ENCODE measurements at regions not wholly inside any gene's neighbourhood (a gene's known extent, or its start where the extent isn't known, plus 50 kb on each side); places are given as distances from the start of the nearest gene placed in this dataset.

GRCh38 chr20:22411627-22412450 is 172.5 kb downstream of the FOXA2 start:
- ATAC-seq (no peak), DNase-seq (ENCODE audit: low spot score) (no peak)
- no peak overlapping the region for H3K27ac Mint-ChIP-seq
- CTCF ChIA-PET, result no interaction called here
- H3K9me3 Mint-ChIP-seq, result peaks cover 6% of the 10 kb centered on the region
- no peak overlapping the region for H3K4me3 Mint-ChIP-seq
- POLR2A ChIA-PET, result no interaction called here
- no peak for TF ChIP-seq ATF3 (CRISPR knock-in tag; conservative IDR thresholded peaks at IDR 0.05)
- TF ChIP-seq GABPB1 (CRISPR knock-in tag; IDR thresholded peaks at IDR 0.05), result peak; percentile 99
- no peak for TF ChIP-seq NFYB (CRISPR knock-in tag; conservative IDR thresholded peaks at IDR 0.05; ENCODE audit: low read depth)
- H3K27me3 Mint-ChIP-seq (ENCODE audit: low read depth), result peaks cover 34% of the 10 kb centered on the region
- peaks cover 8% of the 10 kb centered on the region for H3K4me1 Mint-ChIP-seq
- no peaks in the 10 kb centered on the region for H3K36me3 Mint-ChIP-seq

GRCh38 chr20:22411286-22411626 is 173.1 kb downstream of the FOXA2 start:
- peaks cover 8% of the 10 kb centered on the region for H3K4me1 Mint-ChIP-seq
- no peak overlapping the region for H3K27ac Mint-ChIP-seq

GRCh38 chr20:22410556-22411130 is 173.7 kb downstream of the FOXA2 start:
- CTCF ChIA-PET, result no interaction called here
- POLR2A ChIA-PET, result no interaction called here
- no peak for TF ChIP-seq RELA (CRISPR knock-in tag; IDR thresholded peaks at IDR 0.05; ENCODE audit: borderline replicate concordance)
- no peak for TF ChIP-seq KAT7 (CRISPR knock-in tag; IDR thresholded peaks at IDR 0.05; ENCODE audit: borderline replicate concordance)
- no peak for TF ChIP-seq SMAD3 (CRISPR knock-in tag; IDR thresholded peaks at IDR 0.05; ENCODE audit: borderline replicate concordance)
- no peak for TF ChIP-seq NR2C2 (CRISPR knock-in tag; IDR thresholded peaks at IDR 0.05)
- TF ChIP-seq AFF4 (CRISPR knock-in tag; IDR thresholded peaks at IDR 0.05; ENCODE audit: borderline replicate concordance), result no peak
- no peak for TF ChIP-seq ZNF317 (CRISPR knock-in tag; IDR thresholded peaks at IDR 0.05; ENCODE audit: borderline replicate concordance, low read depth)
- no peak for TF ChIP-seq ATF6 (CRISPR knock-in tag; IDR thresholded peaks at IDR 0.05)
- no peak for TF ChIP-seq TEAD4 (CRISPR knock-in tag; IDR thresholded peaks at IDR 0.05)
- Mint-ChIP-seq H3K27me3 (ENCODE audit: low read depth) (peaks cover 25% of the 10 kb centered on the region), H3K9me3 (peaks cover 6% of the 10 kb centered on the region), H3K36me3 (no peaks in the 10 kb centered on the region), H3K4me1 (peaks cover 8% of the 10 kb centered on the region), H3K27ac (no peak overlapping the region), H3K4me3 (no peak overlapping the region)
- no peak for ATAC-seq
- no peak for DNase-seq (ENCODE audit: low spot score)

More at GRCh38 chr20:22411286-22411626, 173.1 kb downstream of the FOXA2 start:
- DNase-seq (ENCODE audit: low spot score) (no peak), ATAC-seq (no peak)
- TF ChIP-seq NR1H2 (CRISPR knock-in tag; IDR thresholded peaks at IDR 0.05), result no peak
- TF ChIP-seq IRF2 (CRISPR knock-in tag; IDR thresholded peaks at IDR 0.05; ENCODE audit: borderline replicate concordance, low read depth), result no peak
- no peak for TF ChIP-seq FOXP4 (CRISPR knock-in tag; IDR thresholded peaks at IDR 0.05)
- H3K36me3 Mint-ChIP-seq, result no peaks in the 10 kb centered on the region
- peaks cover 29% of the 10 kb centered on the region for H3K27me3 Mint-ChIP-seq (ENCODE audit: low read depth)
- H3K9me3 Mint-ChIP-seq, result peaks cover 6% of the 10 kb centered on the region
- ChIA-PET CTCF (no interaction called here), POLR2A (no interaction called here)
- H3K4me3 Mint-ChIP-seq, result no peak overlapping the region
